D341Med (cell line): ENCODE measurements at regions not wholly inside any gene's neighbourhood (a gene's known extent, or its start where the extent isn't known, plus 50 kb on each side); places are given as distances from the start of the nearest gene placed in this dataset.

Experiments
- DNase-seq: peaks from one replicate; pipeline ENCODE4 v3.0.0; 2012; ENCODE audit warnings: low spot score

- no peak for DNase-seq
Measured at GRCh38 chr6:85396159-85396808, 53.6 kb upstream of the NT5E start.

GRCh38 chr6:85395746-85396145, 54.1 kb upstream of the NT5E start:
- DNase-seq: no peak

GRCh38 chr6:85394853-85395538, 54.9 kb upstream of the NT5E start:
- no peak for DNase-seq

- DNase-seq: no peak
Measured at GRCh38 chr6:85394199-85394598, 55.7 kb upstream of the NT5E start.

GRCh38 chr6:85392379-85392778, 57.5 kb upstream of the NT5E start:
- DNase-seq: no peak

- no peak for DNase-seq
Measured at GRCh38 chr6:85390775-85391174, 59.1 kb upstream of the NT5E start.

GRCh38 chr6:85390105-85390728, 59.7 kb upstream of the NT5E start:
- DNase-seq: no peak

GRCh38 chr6:85389151-85389797, 60.6 kb upstream of the NT5E start:
- no peak for DNase-seq

- DNase-seq: no peak
Measured at GRCh38 chr6:85388531-85388930, 61.4 kb upstream of the NT5E start.

GRCh38 chr6:85385636-85386315, 64.1 kb upstream of the NT5E start:
- no peak for DNase-seq

GRCh38 chr6:85383042-85383441, 66.8 kb upstream of the NT5E start:
- DNase-seq: no peak

- no peak for DNase-seq
Measured at GRCh38 chr6:85382541-85382940, 67.3 kb upstream of the NT5E start.

GRCh38 chr6:85372915-85373270, 77.0 kb upstream of the NT5E start:
- no peak for DNase-seq

- DNase-seq: no peak
Measured at GRCh38 chr6:85372188-85372914, 77.5 kb upstream of the NT5E start.

- DNase-seq: no peak
Measured at GRCh38 chr6:85368631-85369030, 81.3 kb upstream of the NT5E start.

GRCh38 chr6:85364344-85364743, 85.5 kb upstream of the NT5E start:
- no peak for DNase-seq

GRCh38 chr6:85363870-85364269, 86.0 kb upstream of the NT5E start:
- DNase-seq: no peak

- no peak for DNase-seq
Measured at GRCh38 chr6:85362652-85363310, 87.1 kb upstream of the NT5E start.

- DNase-seq: no peak
Measured at GRCh38 chr6:85361643-85362014, 88.3 kb upstream of the NT5E start.

GRCh38 chr6:85360794-85361642, 88.9 kb upstream of the NT5E start:
- DNase-seq: no peak
